HUES48 (cell line): ENCODE measurements at regions not wholly inside any gene's neighbourhood (a gene's known extent, or its start where the extent isn't known, plus 50 kb on each side); places are given as distances from the start of the nearest gene placed in this dataset.
A peak's percentile ranks its signal among the peaks of the same experiment; 100 is the strongest.

ENCODE experiments used
- H3K27ac ChIP-seq: one replicate; pipeline ENCODE4 v1.7.0; 2013; ENCODE audit warnings: low read depth, low read length, inconsistent platforms
- H3K27me3 ChIP-seq: 2 replicates; pipeline ENCODE4 v1.6.1; 2013; ENCODE audit warnings: mild to moderate bottlenecking, low read length; ENCODE audit not compliant: control insufficient read depth, insufficient read depth
- H3K36me3 ChIP-seq: 2 replicates; pipeline ENCODE4 v1.6.1; 2013; ENCODE audit warnings: low read length; ENCODE audit not compliant: control insufficient read depth, insufficient read depth
- H3K4me1 ChIP-seq: 2 replicates; pipeline ENCODE4 v1.6.1; 2013; ENCODE audit warnings: mild to moderate bottlenecking, low read length; ENCODE audit not compliant: control insufficient read depth, insufficient read depth
- H3K4me3 ChIP-seq: 2 replicates; pipeline ENCODE4 v1.5.1; 2013; ENCODE audit warnings: mild to moderate bottlenecking, low read depth, low read length
- H3K9ac ChIP-seq: 2 replicates; pipeline ENCODE4 v1.6.1; 2013; ENCODE audit warnings: mild to moderate bottlenecking, low read depth, low read length, moderate library complexity
- H3K9me3 ChIP-seq: 2 replicates; pipeline ENCODE4 v1.6.1; 2013; ENCODE audit warnings: low read length; ENCODE audit not compliant: control insufficient read depth, insufficient read depth

- peaks cover 17% of the 10 kb centered on the region for H3K4me1 ChIP-seq
- no peaks in the 10 kb centered on the region for H3K36me3 ChIP-seq
- no peaks in the 10 kb centered on the region for H3K9me3 ChIP-seq
- H3K27me3 ChIP-seq: peaks cover 29% of the 10 kb centered on the region
- no peak overlapping the region for H3K9ac ChIP-seq
- H3K4me3 ChIP-seq: 0 out of 2 replicates have a peak overlapping the region, but pooled peaks have one; percentile 7
- H3K27ac ChIP-seq: peak overlapping the region; percentile 66
These were observed 596.6 kb downstream of the INSC start for GRCh38 chr11:15711311-15711710.

- Histone ChIP-seq H3K9ac (no peak overlapping the region), H3K27ac (no peak overlapping the region), H3K9me3 (no peaks in the 10 kb centered on the region), H3K36me3 (no peaks in the 10 kb centered on the region), H3K27me3 (peaks cover 12% of the 10 kb centered on the region), H3K4me3 (no peak overlapping the region), H3K4me1 (peaks cover 17% of the 10 kb centered on the region)
These were observed 600.1 kb downstream of the INSC start for GRCh38 chr11:15714641-15715399.

GRCh38 chr11:15716550-15716949, 601.8 kb downstream of the INSC start:
- H3K4me3 ChIP-seq: no peak overlapping the region
- H3K4me1 ChIP-seq: peaks cover 3% of the 10 kb centered on the region
- H3K9me3 ChIP-seq: no peaks in the 10 kb centered on the region
- no peaks in the 10 kb centered on the region for H3K36me3 ChIP-seq
- no peak overlapping the region for H3K27ac ChIP-seq
- H3K27me3 ChIP-seq: no peaks in the 10 kb centered on the region
- no peak overlapping the region for H3K9ac ChIP-seq

GRCh38 chr11:15720460-15720859, 605.7 kb downstream of the INSC start:
- Histone ChIP-seq H3K27ac (no peak overlapping the region), H3K9me3 (no peaks in the 10 kb centered on the region), H3K9ac (no peak overlapping the region), H3K27me3 (no peaks in the 10 kb centered on the region), H3K4me3 (no peak overlapping the region), H3K36me3 (no peaks in the 10 kb centered on the region), H3K4me1 (no peaks in the 10 kb centered on the region)

GRCh38 chr11:15723966-15724365, 609.2 kb downstream of the INSC start:
- Histone ChIP-seq H3K9ac (no peak overlapping the region), H3K27me3 (no peaks in the 10 kb centered on the region), H3K36me3 (no peaks in the 10 kb centered on the region), H3K4me1 (no peaks in the 10 kb centered on the region), H3K9me3 (no peaks in the 10 kb centered on the region), H3K27ac (no peak overlapping the region), H3K4me3 (no peak overlapping the region)

GRCh38 chr11:15724601-15725000, 609.9 kb downstream of the INSC start:
- H3K27ac ChIP-seq: no peak overlapping the region
- H3K27me3 ChIP-seq: no peaks in the 10 kb centered on the region

GRCh38 chr11:15725246-15725645, 610.5 kb downstream of the INSC start:
- Histone ChIP-seq H3K27ac (no peak overlapping the region), H3K36me3 (no peaks in the 10 kb centered on the region), H3K4me1 (peaks cover 7% of the 10 kb centered on the region), H3K4me3 (no peak overlapping the region), H3K27me3 (no peaks in the 10 kb centered on the region), H3K9me3 (no peaks in the 10 kb centered on the region), H3K9ac (no peak overlapping the region)

More at GRCh38 chr11:15724601-15725000, 609.9 kb downstream of the INSC start:
- 0 out of 2 replicates have a peak, but pooled peaks cover under 1% of the 10 kb centered on the region for H3K4me1 ChIP-seq
- no peaks in the 10 kb centered on the region for H3K36me3 ChIP-seq
- no peak overlapping the region for H3K4me3 ChIP-seq
- no peaks in the 10 kb centered on the region for H3K9me3 ChIP-seq
- no peak overlapping the region for H3K9ac ChIP-seq

- Histone ChIP-seq H3K27me3 (no peaks in the 10 kb centered on the region), H3K4me3 (no peak overlapping the region), H3K36me3 (no peaks in the 10 kb centered on the region), H3K27ac (no peak overlapping the region), H3K4me1 (peaks cover 10% of the 10 kb centered on the region), H3K9ac (no peak overlapping the region), H3K9me3 (no peaks in the 10 kb centered on the region)
These were observed 611.6 kb downstream of the INSC start for GRCh38 chr11:15726221-15726746.

GRCh38 chr11:15726893-15727519, 612.3 kb downstream of the INSC start:
- Histone ChIP-seq H3K27me3 (no peaks in the 10 kb centered on the region), H3K36me3 (no peaks in the 10 kb centered on the region), H3K27ac (no peak overlapping the region), H3K4me3 (no peak overlapping the region), H3K4me1 (peaks cover 10% of the 10 kb centered on the region), H3K9me3 (no peaks in the 10 kb centered on the region), H3K9ac (no peak overlapping the region)

- Histone ChIP-seq H3K4me3 (no peak overlapping the region), H3K27me3 (no peaks in the 10 kb centered on the region), H3K9me3 (no peaks in the 10 kb centered on the region), H3K9ac (no peak overlapping the region), H3K4me1 (peaks cover 10% of the 10 kb centered on the region), H3K36me3 (no peaks in the 10 kb centered on the region), H3K27ac (no peak overlapping the region)
These were observed 612.8 kb downstream of the INSC start for GRCh38 chr11:15727520-15727914.

- H3K4me3 ChIP-seq: no peak overlapping the region
- H3K9ac ChIP-seq: no peak overlapping the region
- H3K27ac ChIP-seq: no peak overlapping the region
- H3K36me3 ChIP-seq: no peaks in the 10 kb centered on the region
- H3K9me3 ChIP-seq: no peaks in the 10 kb centered on the region
- H3K27me3 ChIP-seq: no peaks in the 10 kb centered on the region
- H3K4me1 ChIP-seq: peaks cover 10% of the 10 kb centered on the region
These were observed 613.5 kb downstream of the INSC start for GRCh38 chr11:15728207-15728606.
